SK-N-SH treated with all-trans-retinoic acid at 6 μM for 48 hours (cell line): ENCODE measurements at regions not wholly inside any gene's neighbourhood (a gene's known extent, or its start where the extent isn't known, plus 50 kb on each side); places are given as distances from the start of the nearest gene placed in this dataset.

ENCODE experiments used
- ISL1 ChIP-seq: fragments of 250-450 bp; sonication (Bioruptor Pico); IDR thresholded peaks from 2 replicates; pipeline ENCODE4 v2.1.2; 2022; ENCODE audit warnings: mild to moderate bottlenecking, moderate library complexity
- PPARA ChIP-seq: fragments of 250-450 bp; sonication (Bioruptor Pico); IDR thresholded peaks from 2 replicates; pipeline ENCODE4 v1.5.0; 2020; ENCODE audit warnings: mild to moderate bottlenecking, borderline replicate concordance
- RARB ChIP-seq: fragments of 250-450 bp; sonication (Bioruptor Pico); IDR thresholded peaks from 2 replicates; pipeline ENCODE4 v1.8.0; 2021; ENCODE audit warnings: mild to moderate bottlenecking, moderate library complexity
- TF ChIP-seq, protein P1 (sequence below): fragments of 250-450 bp; sonication (Bioruptor Pico); IDR thresholded peaks from 2 replicates; pipeline ENCODE4 v1.8.0; 2020; ENCODE audit warnings: mild to moderate bottlenecking, moderate library complexity, borderline replicate concordance

DNA sequence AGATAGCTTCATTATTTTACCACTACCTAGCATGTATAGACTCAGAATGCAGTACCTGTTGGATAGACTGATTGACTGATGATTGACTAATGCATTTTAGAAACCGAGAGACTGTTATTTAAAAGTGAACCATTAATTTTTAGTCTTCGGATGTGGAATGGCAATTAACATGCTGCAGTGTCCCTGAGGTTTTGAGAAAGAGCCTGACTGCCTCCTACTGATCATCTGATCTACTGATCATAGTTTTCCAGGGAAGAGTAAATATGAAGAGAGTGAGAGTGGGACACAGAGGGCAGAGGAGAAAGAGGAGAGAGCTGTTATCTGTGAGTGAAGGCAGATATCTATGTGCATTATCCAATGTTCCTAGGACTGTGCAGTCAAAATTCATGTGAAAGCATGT lies 764.7 kb downstream of the TRIML1 start:
- TF ChIP-seq ISL1 = no peak
- TF ChIP-seq, protein P1, sequence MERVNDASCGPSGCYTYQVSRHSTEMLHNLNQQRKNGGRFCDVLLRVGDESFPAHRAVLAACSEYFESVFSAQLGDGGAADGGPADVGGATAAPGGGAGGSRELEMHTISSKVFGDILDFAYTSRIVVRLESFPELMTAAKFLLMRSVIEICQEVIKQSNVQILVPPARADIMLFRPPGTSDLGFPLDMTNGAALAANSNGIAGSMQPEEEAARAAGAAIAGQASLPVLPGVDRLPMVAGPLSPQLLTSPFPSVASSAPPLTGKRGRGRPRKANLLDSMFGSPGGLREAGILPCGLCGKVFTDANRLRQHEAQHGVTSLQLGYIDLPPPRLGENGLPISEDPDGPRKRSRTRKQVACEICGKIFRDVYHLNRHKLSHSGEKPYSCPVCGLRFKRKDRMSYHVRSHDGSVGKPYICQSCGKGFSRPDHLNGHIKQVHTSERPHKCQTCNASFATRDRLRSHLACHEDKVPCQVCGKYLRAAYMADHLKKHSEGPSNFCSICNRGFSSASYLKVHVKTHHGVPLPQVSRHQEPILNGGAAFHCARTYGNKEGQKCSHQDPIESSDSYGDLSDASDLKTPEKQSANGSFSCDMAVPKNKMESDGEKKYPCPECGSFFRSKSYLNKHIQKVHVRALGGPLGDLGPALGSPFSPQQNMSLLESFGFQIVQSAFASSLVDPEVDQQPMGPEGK (CRISPR knock-in tag) = no peak
- TF ChIP-seq RARB = no peak
- no peak for TF ChIP-seq PPARA
